GM12892 (cell line): ENCODE measurements at regions not wholly inside any gene's neighbourhood (a gene's known extent, or its start where the extent isn't known, plus 50 kb on each side); places are given as distances from the start of the nearest gene placed in this dataset.

ENCODE experiments used
- POLR2A ChIP-seq: IDR thresholded peaks from 2 replicates; pipeline ENCODE4 v1.6.1; 2011; ENCODE audit warnings: low read depth, low read length, control low read depth
- POLR2AphosphoS5 ChIP-seq: IDR thresholded peaks from 2 replicates; pipeline ENCODE4 v1.6.1; 2011; ENCODE audit warnings: low read depth, low read length, control low read depth

- TF ChIP-seq POLR2A (no peak), POLR2AphosphoS5 (no peak)
Measured at GRCh38 chr4:1501754-1502500, 95.7 kb upstream of the NKX1-1 start.
